ENCODE measurements at regions not wholly inside any gene's neighbourhood (a gene's known extent, or its start where the extent isn't known, plus 50 kb on each side); places are given as distances from the start of the nearest gene placed in this dataset.

DNA sequence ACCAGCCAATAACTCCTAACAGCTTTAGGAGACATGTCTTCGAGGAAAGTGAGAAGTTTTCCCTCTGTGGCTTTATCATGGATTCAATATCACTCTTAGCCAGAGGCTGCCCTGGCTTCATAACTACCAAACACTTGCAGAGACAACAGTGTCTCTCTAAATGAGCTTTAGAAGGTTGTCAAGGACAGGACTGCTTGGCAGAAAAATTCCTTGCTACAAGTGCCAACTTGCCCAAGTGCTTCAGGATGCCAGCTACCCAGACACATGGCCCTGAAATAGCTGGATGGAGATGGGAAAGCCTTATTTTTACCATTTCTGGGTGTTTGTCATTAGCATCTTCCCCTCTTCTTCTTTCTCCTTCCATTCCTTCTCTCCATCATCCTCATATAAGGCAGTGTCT, 137.1 kb upstream of the MDFIC start:
- TF ChIP-seq, protein P1, sequence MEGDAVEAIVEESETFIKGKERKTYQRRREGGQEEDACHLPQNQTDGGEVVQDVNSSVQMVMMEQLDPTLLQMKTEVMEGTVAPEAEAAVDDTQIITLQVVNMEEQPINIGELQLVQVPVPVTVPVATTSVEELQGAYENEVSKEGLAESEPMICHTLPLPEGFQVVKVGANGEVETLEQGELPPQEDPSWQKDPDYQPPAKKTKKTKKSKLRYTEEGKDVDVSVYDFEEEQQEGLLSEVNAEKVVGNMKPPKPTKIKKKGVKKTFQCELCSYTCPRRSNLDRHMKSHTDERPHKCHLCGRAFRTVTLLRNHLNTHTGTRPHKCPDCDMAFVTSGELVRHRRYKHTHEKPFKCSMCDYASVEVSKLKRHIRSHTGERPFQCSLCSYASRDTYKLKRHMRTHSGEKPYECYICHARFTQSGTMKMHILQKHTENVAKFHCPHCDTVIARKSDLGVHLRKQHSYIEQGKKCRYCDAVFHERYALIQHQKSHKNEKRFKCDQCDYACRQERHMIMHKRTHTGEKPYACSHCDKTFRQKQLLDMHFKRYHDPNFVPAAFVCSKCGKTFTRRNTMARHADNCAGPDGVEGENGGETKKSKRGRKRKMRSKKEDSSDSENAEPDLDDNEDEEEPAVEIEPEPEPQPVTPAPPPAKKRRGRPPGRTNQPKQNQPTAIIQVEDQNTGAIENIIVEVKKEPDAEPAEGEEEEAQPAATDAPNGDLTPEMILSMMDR (IDR thresholded peaks at IDR 0.05 in 2 of 3, conservative IDR thresholded peaks at IDR 0.05 in 1 of 3; ENCODE audit: borderline replicate concordance in 1 of 3, insufficient read depth in 1 of 3, low read depth in 2 of 3, low read length in 2 of 3): no peak
- TF ChIP-seq YY1 (IDR thresholded peaks at IDR 0.05; ENCODE audit: extremely low read depth, insufficient replicate concordance, low read depth, low read length) (no peak), ZNF274 (IDR thresholded peaks at IDR 0.05; ENCODE audit: low read depth, low read length) (no peak), POLR2A (IDR thresholded peaks at IDR 0.05; ENCODE audit: borderline replicate concordance, extremely low read depth, insufficient read depth, insufficient read length) (no peak), JUND (IDR thresholded peaks at IDR 0.05) (no peak), EZH2phosphoT487 (IDR thresholded peaks at IDR 0.05; ENCODE audit: borderline replicate concordance) (no peak)
- TF ChIP-seq, protein P2, sequence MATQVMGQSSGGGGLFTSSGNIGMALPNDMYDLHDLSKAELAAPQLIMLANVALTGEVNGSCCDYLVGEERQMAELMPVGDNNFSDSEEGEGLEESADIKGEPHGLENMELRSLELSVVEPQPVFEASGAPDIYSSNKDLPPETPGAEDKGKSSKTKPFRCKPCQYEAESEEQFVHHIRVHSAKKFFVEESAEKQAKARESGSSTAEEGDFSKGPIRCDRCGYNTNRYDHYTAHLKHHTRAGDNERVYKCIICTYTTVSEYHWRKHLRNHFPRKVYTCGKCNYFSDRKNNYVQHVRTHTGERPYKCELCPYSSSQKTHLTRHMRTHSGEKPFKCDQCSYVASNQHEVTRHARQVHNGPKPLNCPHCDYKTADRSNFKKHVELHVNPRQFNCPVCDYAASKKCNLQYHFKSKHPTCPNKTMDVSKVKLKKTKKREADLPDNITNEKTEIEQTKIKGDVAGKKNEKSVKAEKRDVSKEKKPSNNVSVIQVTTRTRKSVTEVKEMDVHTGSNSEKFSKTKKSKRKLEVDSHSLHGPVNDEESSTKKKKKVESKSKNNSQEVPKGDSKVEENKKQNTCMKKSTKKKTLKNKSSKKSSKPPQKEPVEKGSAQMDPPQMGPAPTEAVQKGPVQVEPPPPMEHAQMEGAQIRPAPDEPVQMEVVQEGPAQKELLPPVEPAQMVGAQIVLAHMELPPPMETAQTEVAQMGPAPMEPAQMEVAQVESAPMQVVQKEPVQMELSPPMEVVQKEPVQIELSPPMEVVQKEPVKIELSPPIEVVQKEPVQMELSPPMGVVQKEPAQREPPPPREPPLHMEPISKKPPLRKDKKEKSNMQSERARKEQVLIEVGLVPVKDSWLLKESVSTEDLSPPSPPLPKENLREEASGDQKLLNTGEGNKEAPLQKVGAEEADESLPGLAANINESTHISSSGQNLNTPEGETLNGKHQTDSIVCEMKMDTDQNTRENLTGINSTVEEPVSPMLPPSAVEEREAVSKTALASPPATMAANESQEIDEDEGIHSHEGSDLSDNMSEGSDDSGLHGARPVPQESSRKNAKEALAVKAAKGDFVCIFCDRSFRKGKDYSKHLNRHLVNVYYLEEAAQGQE (IDR thresholded peaks at IDR 0.05; ENCODE audit: low read depth): no peak
- TF ChIP-seq, protein P3, sequence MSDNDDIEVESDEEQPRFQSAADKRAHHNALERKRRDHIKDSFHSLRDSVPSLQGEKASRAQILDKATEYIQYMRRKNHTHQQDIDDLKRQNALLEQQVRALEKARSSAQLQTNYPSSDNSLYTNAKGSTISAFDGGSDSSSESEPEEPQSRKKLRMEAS (IDR thresholded peaks at IDR 0.05): no peak

All from HCT116 (cell line).